IPS-20b (cell line): ENCODE measurements at regions not wholly inside any gene's neighbourhood (a gene's known extent, or its start where the extent isn't known, plus 50 kb on each side); places are given as distances from the start of the nearest gene placed in this dataset.
"Not testable (repeated sequence)": the region's sequence is repeated elsewhere in the genome, so short reads cannot be mapped to it uniquely, and the experiment has no call there.

Source experiments
- H3K27ac ChIP-seq: one replicate; pipeline ENCODE4 v1.5.1; 2013; ENCODE audit warnings: low read length
- H3K27me3 ChIP-seq: 2 replicates; pipeline ENCODE4 v1.6.1; 2013; ENCODE audit warnings: mild to moderate bottlenecking, low read length, inconsistent platforms; ENCODE audit not compliant: insufficient read depth
- H3K36me3 ChIP-seq: 2 replicates; pipeline ENCODE4 v1.6.1; 2013; ENCODE audit warnings: low read depth, mild to moderate bottlenecking, inconsistent platforms, low read length, moderate library complexity; ENCODE audit not compliant: insufficient read depth
- H3K4me1 ChIP-seq: 2 replicates; pipeline ENCODE4 v1.6.1; 2013; ENCODE audit warnings: mild to moderate bottlenecking, control low read depth, inconsistent platforms, low read length, moderate library complexity; ENCODE audit not compliant: insufficient read depth
- H3K4me3 ChIP-seq: 2 replicates; pipeline ENCODE4 v1.5.1; 2013; ENCODE audit warnings: mild to moderate bottlenecking, low read length, inconsistent platforms
- H3K9ac ChIP-seq: 2 replicates; pipeline ENCODE4 v1.6.1; 2013; ENCODE audit warnings: low read depth, mild to moderate bottlenecking, inconsistent platforms, low read length, moderate library complexity
- H3K9me3 ChIP-seq: 2 replicates; pipeline ENCODE4 v1.6.1; 2013; ENCODE audit warnings: mild to moderate bottlenecking, low read depth, low read length, inconsistent platforms; ENCODE audit not compliant: insufficient read depth

DNA sequence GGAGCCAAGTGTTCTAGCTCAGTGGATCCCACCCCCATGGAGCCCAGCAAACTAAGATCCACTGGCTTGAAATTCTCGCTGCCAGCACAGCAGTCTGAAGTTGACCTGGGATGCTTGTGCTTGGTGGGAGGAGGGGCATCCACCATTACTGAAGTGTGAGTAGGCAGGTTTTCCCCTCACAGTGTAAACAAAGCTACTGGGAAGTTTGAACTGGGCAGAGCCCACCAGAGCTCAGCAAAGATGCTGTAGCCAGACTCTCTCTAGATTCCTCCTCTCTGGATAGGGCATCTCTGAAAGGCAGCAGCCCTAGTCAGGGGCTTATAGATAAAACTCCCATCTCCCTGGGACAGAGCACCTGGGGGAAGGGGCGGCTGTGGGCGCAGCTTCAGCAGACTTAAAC is 293.1 kb upstream of the NOX3 start:
- not testable (repeated sequence) for H3K4me3 ChIP-seq, H3K9me3 ChIP-seq, H3K36me3 ChIP-seq, H3K9ac ChIP-seq, H3K27ac ChIP-seq, H3K27me3 ChIP-seq, H3K4me1 ChIP-seq

DNA sequence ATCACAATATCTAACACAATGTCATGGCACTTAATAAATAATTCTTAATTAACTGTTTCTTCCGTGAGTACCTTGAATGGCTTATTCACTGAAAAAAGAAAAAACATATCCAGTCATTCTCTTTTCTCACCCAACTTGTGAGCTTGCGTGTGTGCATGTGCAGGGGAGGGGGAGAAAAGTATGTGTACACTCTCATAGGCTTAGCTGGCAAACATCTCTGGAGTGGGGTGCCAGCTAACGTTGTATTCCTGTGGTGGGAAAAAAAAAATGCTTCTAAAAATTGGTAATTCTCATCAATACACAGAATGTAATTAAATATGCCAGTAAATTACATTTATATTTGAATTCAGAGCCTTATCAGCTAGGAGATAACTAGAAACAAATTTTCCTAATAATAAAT is 291.9 kb upstream of the NOX3 start:
- H3K9me3 ChIP-seq: no peaks in the 10 kb centered on the region
- H3K4me3 ChIP-seq: no peak overlapping the region
- no peaks in the 10 kb centered on the region for H3K36me3 ChIP-seq
- H3K27ac ChIP-seq: no peak overlapping the region
- no peaks in the 10 kb centered on the region for H3K4me1 ChIP-seq
- no peak overlapping the region for H3K9ac ChIP-seq
- no peaks in the 10 kb centered on the region for H3K27me3 ChIP-seq

DNA sequence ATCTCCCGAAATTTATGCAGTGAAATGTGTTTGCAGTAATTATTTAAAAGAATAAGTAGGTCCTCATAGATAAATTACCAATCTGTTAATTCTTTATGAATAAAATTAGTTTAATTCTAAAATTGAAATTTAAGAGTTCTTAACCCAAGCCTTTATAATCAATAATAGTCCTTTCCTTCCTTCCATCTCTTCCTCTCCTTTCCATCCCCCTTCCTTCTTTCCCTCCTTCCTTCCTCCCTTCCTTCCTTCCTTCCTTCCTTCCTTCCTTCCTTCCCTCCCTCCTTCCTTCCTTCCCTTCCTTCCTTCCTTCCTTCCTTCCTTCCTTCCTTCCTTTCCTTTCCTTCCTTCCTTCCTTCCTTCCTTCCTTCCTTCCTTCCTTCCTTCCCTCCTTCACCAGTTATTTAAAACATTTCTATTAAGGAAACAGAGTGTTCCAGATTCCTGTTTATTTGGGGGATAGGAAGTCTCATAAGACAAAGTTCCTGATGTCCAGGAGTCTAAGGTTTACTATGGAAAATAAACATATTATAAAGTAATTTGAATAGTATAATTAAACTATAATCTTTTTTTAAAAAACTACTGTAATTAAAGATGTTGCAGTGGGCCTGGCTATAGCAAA is 285.3 kb upstream of the NOX3 start:
- no peak overlapping the region for H3K4me3 ChIP-seq
- H3K9me3 ChIP-seq: no peaks in the 10 kb centered on the region
- no peaks in the 10 kb centered on the region for H3K36me3 ChIP-seq
- H3K27me3 ChIP-seq: no peaks in the 10 kb centered on the region
- no peak overlapping the region for H3K27ac ChIP-seq
- no peak overlapping the region for H3K9ac ChIP-seq
- no peaks in the 10 kb centered on the region for H3K4me1 ChIP-seq

DNA sequence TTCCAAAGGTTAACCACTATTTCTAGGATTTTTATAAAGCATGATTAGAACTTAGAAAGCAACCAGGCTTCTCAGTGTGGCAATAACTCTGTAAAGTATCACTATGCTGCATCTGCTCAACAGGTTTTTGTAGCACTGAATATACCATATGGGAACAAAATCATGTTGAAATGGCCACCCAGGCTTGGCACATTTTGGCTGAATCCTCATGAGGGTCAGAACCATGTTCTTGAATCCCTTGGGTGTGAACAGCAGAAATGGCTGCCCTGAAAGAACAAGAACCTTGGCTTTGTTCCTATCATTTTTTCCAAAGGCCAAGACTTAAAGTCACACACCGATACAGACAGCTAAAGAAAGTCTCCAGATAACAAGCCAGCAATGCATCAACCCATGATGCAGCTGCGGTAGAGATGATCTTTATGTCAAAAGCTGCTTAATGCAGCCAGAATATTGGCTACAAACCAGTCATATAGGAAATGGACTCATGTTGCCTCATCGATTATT is 283.0 kb upstream of the NOX3 start:
- Histone ChIP-seq H3K4me1 (no peaks in the 10 kb centered on the region), H3K4me3 (no peak overlapping the region), H3K36me3 (no peaks in the 10 kb centered on the region), H3K27ac (no peak overlapping the region), H3K9me3 (no peaks in the 10 kb centered on the region), H3K27me3 (no peaks in the 10 kb centered on the region), H3K9ac (no peak overlapping the region)

DNA sequence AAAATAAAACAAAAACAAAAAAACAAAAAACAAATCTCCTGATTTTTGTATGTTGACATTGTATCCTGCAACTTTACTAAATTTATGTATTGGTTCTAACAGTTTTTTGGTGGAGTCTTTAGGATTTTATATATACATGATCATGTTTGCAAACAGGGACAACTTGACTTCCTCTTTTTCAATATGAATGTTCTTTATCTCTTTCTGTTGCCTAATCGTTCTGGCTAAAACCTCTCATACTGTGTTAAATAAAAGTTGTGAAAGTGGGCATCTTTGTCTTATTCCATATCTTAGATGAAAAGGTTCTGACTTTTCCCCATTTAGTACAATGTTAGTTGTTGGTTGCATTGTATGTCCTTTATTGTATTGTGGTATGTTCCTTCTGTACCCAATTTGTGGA is 261.7 kb upstream of the NOX3 start:
- Histone ChIP-seq H3K9me3 (no peaks in the 10 kb centered on the region), H3K4me1 (no peaks in the 10 kb centered on the region), H3K36me3 (no peaks in the 10 kb centered on the region)

DNA sequence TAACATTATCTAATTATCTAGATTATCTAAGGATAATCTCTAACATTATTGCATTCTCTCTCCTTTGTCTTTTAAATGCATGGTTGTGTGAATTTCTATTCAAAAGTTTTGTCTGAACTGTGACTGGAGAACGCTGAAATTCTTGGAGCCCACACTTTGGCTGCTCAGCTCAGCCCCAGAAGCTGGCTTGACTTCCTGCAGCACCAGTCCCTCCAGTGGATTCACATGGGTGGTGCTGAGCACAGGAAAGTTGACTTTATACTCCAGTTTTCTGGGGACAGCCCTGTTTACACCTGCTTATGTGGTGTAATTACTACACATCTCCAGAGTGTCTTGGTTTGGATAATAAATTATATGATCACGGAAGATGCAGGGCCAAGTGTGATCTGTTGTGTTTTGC is 255.1 kb upstream of the NOX3 start:
- Histone ChIP-seq H3K4me3 (no peak overlapping the region), H3K9ac (no peak overlapping the region), H3K36me3 (no peaks in the 10 kb centered on the region), H3K27me3 (no peaks in the 10 kb centered on the region), H3K4me1 (no peaks in the 10 kb centered on the region), H3K27ac (no peak overlapping the region), H3K9me3 (no peaks in the 10 kb centered on the region)

More for the DNA sequence above, 261.7 kb upstream of the NOX3 start:
- no peak overlapping the region for H3K4me3 ChIP-seq
- H3K9ac ChIP-seq: no peak overlapping the region
- H3K27ac ChIP-seq: no peak overlapping the region
- no peaks in the 10 kb centered on the region for H3K27me3 ChIP-seq

DNA sequence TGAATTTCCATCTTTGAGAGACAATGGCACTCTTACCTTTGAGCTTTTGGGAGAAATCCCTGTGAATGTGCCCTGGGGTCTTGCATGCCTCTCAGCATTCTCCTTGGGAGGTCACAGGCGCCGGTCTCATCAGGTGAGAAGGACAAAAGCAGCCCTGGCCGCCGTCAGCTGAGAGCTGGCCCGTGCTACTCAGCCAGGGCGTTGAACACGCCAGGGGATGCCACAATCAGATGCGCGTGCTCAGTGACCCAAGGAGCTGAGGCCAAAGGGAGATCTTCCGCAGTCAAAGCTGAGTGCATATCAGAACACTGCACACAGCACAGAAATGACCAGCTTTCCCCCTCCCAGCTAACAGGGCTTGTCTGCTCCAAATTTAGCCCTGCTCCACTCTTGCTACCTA is 253.6 kb upstream of the NOX3 start:
- no peaks in the 10 kb centered on the region for H3K4me1 ChIP-seq
- no peak overlapping the region for H3K4me3 ChIP-seq
- H3K9me3 ChIP-seq: no peaks in the 10 kb centered on the region
- no peak overlapping the region for H3K27ac ChIP-seq
- H3K27me3 ChIP-seq: no peaks in the 10 kb centered on the region
- H3K36me3 ChIP-seq: no peaks in the 10 kb centered on the region
- no peak overlapping the region for H3K9ac ChIP-seq

DNA sequence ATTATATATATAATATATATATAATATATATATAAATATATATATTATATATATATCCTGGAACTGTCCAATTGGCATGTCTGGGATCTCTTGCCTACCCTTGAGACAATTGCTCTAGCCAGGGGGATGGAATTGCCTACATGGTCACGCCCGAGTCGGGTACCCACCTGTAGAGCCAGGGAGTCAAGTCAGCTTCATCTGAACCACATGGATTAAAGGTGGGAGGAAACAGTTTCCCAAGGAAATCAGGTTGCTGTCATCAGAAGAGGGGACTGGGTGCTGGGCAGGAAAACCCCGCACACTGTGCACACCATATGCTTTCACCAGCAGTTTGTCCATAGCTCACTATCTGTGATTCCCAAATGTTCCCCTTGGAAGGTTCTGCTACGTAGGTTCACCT is 252.5 kb upstream of the NOX3 start:
- Histone ChIP-seq H3K9me3 (no peaks in the 10 kb centered on the region), H3K36me3 (no peaks in the 10 kb centered on the region), H3K4me1 (no peaks in the 10 kb centered on the region), H3K27me3 (no peaks in the 10 kb centered on the region), H3K27ac (no peak overlapping the region), H3K9ac (no peak overlapping the region), H3K4me3 (no peak overlapping the region)

DNA sequence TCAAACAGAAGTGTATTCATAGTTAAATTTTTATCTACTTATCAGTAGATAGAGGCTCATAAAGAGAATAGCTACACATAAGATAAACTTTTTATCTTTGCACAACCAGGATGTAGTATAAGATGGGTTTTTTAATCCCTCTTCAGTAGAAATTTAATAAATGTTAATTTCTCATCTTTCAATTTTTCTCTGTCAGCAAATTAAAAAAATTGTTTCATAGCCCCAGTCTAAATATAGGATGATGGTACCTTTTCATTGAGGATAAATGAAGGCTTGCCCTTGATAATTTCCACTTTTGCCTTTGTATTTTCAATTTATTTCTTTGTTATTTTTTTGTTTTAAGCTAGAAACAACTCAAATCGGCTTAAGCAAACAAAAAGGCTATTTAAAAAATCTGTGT is 251.2 kb upstream of the NOX3 start:
- Histone ChIP-seq H3K9ac (no peak overlapping the region), H3K27ac (no peak overlapping the region), H3K36me3 (no peaks in the 10 kb centered on the region)

DNA sequence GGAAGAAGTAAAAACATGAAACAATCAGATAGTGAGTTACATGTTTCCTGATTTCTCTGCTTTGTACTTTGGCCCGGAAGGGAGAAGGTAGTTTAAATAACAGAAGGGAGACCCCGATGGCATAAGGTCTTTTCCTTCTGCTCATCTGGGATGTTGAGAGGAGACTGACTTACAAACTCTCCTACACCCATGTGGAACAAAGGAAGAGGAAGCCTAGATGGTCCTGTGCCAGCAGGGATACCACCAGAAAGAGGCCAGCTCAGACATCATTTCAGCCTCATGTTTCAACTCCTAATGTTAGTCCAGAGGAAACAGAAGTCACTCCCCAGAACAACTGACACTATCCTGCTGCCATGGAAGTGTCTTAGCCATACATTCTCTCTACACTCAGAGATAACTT is 250.7 kb upstream of the NOX3 start:
- no peaks in the 10 kb centered on the region for H3K9me3 ChIP-seq
- no peak overlapping the region for H3K27ac ChIP-seq
- H3K4me1 ChIP-seq: no peaks in the 10 kb centered on the region
- H3K9ac ChIP-seq: no peak overlapping the region
- H3K4me3 ChIP-seq: no peak overlapping the region
- no peaks in the 10 kb centered on the region for H3K27me3 ChIP-seq
- H3K36me3 ChIP-seq: no peaks in the 10 kb centered on the region

More for the DNA sequence above, 251.2 kb upstream of the NOX3 start:
- H3K9me3 ChIP-seq: no peaks in the 10 kb centered on the region
- no peak overlapping the region for H3K4me3 ChIP-seq
- no peaks in the 10 kb centered on the region for H3K4me1 ChIP-seq
- no peaks in the 10 kb centered on the region for H3K27me3 ChIP-seq

DNA sequence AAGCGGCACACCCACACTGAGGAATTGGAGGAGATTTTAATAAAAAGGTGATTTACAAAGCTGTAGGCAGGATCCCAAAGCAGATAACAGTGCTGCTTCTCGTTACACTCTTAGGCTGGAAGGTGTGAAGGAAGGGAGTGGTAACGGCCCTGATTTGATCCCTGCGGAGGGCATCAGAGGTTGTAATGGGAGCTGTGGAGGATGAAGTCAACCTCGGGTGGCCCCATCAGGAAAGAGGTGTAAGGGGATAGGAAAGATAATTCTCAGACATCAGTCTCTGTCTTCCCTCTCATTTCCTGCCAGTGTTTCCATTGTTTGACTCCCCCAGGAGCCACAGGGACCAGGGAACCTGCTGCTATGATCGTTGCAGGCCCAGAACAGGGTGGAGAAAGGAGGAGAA is 245.7 kb upstream of the NOX3 start:
- no peaks in the 10 kb centered on the region for H3K36me3 ChIP-seq
- H3K9me3 ChIP-seq: no peaks in the 10 kb centered on the region
- H3K9ac ChIP-seq: no peak overlapping the region
- H3K27me3 ChIP-seq: no peaks in the 10 kb centered on the region
- H3K27ac ChIP-seq: no peak overlapping the region
- no peaks in the 10 kb centered on the region for H3K4me1 ChIP-seq
- no peak overlapping the region for H3K4me3 ChIP-seq

DNA sequence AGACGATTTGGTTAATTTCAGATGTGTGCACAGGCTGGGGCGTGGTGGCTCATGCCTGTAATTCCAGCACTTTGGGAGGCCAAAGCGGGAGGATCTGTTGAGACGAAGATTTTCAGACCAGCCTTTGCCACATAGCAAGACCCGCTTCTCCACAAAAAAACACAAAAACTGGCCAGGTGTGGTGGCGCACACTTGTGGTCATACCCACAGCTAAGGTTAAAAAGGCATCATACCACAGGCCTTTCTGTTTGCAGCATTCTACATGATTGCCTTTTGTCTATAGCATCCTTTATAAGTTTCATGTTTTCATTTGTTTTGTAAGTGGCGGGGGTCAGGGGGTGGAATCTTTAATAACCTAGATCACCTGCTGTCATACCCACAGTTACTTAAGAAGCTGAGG is 239.9 kb upstream of the NOX3 start:
- H3K9ac ChIP-seq: no peak overlapping the region
- H3K4me3 ChIP-seq: no peak overlapping the region
- H3K27me3 ChIP-seq: no peaks in the 10 kb centered on the region
- H3K36me3 ChIP-seq: no peaks in the 10 kb centered on the region
- no peak overlapping the region for H3K27ac ChIP-seq
- H3K9me3 ChIP-seq: no peaks in the 10 kb centered on the region
- no peaks in the 10 kb centered on the region for H3K4me1 ChIP-seq
